Right renal cortex interstitium (tissue), 3 donors: ENCODE measurements at regions not wholly inside any gene's neighbourhood (a gene's known extent, or its start where the extent isn't known, plus 50 kb on each side); places are given as distances from the start of the nearest gene placed in this dataset.

ENCODE experiments used
- DNase-seq, 3 donors: peaks; one replicate each; pipeline ENCODE4 v3.0.0-alpha.2; 2013; ENCODE audit warnings: low read depth in 3 of 3, low spot score in 2 of 3

- no peak for DNase-seq
Observed at GRCh38 chr1:67558449-67559193, 126.4 kb upstream of the GADD45A start.

DNA sequence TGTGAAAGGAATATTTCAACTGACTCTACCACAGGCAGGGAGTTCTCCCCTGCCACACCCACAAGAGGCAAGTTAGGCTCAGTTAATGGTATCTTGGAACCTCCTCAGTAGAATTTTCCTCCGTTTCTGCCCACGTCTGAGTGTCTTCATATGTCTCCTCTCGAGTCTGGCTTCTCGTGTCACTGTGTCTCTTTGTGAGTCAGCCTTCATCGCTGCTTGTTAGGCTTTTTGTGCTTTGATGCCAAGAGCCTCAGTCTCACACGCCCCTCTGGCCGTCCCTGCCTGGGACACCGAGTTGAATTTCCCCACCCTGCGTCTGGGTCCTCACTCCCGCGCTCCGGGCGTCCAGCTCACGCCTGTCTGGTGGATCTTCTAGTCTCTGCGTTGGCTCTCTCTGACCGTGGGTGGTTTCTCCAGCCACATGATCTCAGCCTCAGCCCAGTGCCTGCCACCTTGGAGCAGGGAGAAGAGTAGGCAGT, 125.7 kb upstream of the GADD45A start:
- DNase-seq: no peak

- DNase-seq: no peak
Observed at GRCh38 chr1:67560580-67561255, 124.3 kb upstream of the GADD45A start.

DNA sequence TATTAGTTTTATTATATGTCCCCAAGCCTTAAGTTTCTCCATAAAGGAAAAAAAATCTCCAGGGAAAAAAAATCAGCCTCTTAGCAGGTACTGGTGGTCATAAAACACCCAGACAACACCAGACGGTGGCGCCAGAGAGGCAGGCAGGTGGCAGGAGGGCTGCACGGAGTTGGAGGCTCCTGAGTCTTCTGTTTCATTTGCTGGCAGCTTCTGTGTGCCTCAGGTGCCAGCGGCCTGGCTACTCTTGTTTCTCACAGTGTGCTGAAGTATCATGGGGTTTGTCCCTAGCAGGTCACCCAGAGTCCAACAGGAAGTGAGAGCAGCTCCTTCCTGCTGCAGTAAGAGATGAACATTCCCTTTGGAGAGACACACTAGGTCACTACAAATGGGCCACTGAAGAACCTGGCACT, 123.3 kb upstream of the GADD45A start:
- peak in 2 of 3 donors; percentile 44 to 77 for DNase-seq

DNA sequence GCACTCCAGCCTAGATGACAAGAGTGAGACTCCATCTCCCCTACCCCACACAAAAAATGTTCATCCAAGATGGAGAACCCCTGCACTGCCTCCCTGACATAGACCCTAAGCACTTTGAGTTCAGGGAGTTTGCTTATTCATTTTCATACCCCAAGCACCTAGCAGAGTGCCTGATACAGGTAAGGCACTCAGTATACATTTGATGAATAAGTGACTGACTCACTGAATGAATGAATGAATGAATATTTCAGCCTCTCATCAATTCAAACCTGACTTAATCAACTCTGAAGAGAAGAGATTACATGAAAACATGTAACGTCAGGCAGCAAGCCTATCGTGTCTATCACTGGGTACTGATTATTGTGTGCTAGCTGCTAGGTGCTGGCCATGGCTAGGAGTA, 121.3 kb upstream of the GADD45A start:
- DNase-seq: no peak

- DNase-seq: no peak
Observed at GRCh38 chr1:67564193-67564592, 120.8 kb upstream of the GADD45A start.

DNA sequence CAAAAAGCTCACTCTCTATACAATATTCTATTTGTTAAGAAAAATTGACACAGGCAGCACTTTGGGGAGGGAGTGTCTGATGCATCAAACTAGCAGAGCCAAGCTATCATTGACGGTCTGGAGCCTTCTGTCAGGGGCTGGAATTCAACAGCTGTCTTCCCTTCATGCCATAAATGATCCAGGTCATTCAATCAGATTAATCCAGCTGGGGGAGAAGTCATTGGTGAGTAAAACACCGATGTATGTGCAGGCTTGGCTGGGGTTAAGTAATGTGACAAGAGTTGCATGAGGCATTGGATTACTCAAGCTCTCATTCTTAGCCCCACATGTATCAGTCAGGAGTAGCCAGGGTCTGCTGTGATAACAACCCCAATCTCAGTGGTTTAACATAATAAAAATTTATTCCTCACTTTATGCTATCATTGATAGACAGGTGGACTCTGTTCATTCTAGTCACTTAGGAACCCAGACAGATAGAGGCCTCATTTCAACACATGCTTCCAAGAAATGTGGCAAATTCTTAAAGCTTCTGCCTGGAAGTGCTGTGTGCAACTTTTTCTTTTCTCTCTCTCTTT, 118.1 kb upstream of the GADD45A start:
- no peak for DNase-seq

GRCh38 chr1:67570486-67571143, 114.4 kb upstream of the GADD45A start:
- DNase-seq: no peak

GRCh38 chr1:67571406-67571805, 113.6 kb upstream of the GADD45A start:
- no peak for DNase-seq

DNA sequence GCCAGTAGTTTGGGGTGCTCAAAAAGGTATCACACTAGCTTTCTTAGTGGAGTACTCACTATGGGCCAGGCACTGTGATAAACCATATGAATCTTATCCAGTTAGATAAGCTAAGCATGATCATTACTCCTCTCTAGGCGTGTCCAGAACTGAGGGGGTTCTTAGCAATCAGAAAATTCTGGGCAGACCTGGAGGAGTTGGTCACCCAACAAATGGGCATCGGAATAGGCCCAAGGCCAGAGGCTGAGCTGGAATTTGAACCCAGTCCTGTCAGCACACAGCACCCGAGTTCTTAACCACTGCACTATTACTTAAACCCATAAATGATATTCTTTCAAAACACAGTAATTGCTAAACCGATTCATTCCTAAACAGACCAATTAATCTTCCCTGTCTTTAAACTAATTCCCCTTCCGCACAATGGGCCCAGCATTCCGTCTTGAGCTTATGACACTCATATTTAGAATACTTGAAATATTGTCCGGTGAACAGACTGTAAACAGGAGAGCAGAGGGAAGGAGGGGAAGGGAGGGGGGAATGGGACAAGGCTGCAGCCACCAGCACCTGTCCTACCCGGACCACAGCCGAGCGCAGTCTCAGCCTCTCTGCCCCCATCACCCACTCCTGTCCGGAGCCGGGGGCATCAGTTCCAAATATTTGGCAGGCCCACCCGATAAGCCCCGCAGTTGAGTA, 113.0 kb upstream of the GADD45A start:
- no peak for DNase-seq

DNA sequence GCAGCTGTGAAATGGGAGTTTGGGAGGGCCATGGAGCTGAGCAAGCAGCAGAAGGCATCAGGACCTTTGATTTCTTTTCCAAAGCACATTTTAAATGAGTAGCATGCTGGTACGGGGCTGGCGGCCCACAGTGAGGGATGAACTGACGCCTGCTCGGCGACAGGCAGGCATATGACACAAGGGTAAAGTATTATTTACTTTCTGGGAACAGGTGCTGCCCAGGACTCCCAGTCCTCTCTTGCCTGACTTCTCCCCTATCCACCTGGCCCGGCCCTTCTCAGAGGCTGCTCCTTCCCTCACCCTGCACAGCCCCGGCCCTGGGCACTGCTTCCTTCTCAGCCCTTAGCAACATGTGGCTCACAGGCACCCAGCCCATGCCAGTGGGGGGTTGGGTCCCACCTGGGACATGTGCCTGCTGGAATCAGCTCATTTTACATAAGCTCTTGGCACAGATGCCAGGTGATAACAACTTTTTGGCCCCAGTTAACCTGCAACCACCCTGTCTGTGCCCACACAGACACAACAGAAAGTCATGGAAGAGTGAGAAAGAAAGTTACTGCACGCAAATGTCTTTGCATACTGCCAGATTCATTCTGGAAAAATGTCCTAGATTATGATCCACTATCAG, 112.3 kb upstream of the GADD45A start:
- no peak for DNase-seq

- no peak for DNase-seq
Observed at GRCh38 chr1:67573311-67573872, 111.6 kb upstream of the GADD45A start.

DNA sequence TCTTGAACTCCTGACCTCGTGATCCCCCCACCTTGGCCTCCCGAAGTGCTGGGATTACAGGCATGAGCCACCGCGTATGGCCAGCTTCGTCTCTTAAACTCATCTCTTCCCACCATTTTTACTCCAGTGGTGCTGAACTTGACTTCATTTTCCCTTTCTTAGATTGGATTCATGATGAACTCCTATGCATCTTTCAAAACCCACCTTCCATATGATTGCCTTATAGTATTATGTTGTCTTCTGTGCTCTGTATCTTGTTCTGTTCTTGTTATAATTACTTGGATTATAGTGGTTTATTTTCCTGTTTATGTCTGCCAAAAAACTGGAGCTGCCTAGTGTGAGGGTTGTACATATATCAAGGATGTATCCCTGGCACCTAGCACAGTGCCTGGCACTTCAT, 110.8 kb upstream of the GADD45A start:
- no peak for DNase-seq

DNA sequence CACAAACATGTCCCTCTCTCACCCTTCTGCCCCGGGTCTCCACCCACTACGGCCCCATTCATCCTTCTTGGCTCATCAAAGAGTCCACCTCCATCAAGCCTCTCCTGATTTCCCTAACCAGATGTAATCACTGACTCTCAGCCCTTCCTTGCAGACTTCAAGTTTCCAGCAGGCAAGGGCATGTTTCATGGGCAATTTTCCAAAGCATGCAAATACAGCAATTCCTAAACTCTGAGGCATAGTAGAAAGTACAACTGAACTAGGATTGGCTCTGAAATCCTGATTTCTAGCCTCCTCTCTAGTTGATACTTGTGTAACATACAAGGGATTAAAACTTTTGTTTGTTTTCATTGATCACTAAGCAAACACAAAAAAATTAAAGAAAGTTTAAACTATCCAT, 109.1 kb upstream of the GADD45A start:
- no peak for DNase-seq

- DNase-seq: no peak
Observed at GRCh38 chr1:67576474-67576873, 108.5 kb upstream of the GADD45A start.

DNA sequence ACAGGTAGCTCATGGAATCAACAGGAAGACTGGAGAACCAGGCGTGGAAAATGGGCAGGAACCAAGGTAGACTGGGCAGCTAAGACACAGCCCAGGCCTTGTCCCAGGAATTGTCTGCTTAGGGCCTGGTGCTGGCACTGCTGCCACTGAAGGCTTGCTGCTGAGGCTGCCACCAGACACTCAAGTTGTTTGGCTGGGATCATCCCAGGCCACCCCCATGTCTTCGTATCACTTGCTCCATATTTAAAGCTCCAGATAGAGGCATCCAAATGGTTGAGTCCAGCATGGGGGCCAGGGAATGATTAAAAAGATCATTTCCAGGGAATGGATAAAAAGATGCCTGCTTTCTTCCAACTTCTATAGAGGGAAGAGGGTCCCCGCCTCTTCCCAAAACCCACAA, 107.4 kb upstream of the GADD45A start:
- DNase-seq: no peak

DNA sequence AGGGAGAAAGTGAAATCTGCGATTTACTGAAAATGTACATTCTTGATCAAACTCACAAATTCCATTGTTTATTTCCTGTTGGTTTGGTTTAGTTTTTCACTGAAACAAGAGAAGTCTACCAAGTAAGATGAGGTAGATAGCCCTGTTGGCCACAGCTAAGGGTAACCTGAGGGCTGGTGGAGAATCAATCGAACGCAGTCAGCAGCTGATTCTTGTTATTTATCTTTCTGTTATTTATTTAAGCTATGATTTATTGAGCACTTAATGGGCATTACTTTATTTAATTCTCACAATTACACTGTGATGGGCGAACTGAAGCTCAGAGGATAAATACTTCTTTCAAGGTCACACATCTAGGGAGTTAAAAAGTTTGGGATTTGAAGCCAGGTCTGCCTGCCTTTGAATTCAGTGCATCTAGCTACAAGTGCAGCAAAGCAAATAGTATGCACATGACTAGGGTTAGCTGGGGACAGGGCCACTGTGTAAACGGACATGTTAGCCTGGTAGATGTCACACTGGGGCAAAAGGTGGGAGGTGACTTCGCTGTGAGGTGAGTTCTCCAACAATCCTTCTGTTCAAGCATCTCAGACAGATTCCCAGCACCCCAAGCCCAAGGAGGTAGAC, 106.5 kb upstream of the GADD45A start:
- DNase-seq: no peak

GRCh38 chr1:67579623-67580394, 105.2 kb upstream of the GADD45A start:
- no peak for DNase-seq
